H1 (cell line): ENCODE measurements at regions not wholly inside any gene's neighbourhood (a gene's known extent, or its start where the extent isn't known, plus 50 kb on each side); places are given as distances from the start of the nearest gene placed in this dataset.

ENCODE experiments used
- CTCF ChIP-seq, 3 experiments: IDR thresholded peaks; 1 replicate in 2 of 3; 2 replicates in 1 of 3; pipeline versions ENCODE4 v1.5.1 to v1.6.1; 2011; ENCODE audit warnings: low read length in 3 of 3, mild to moderate bottlenecking in 3 of 3, inconsistent platforms in 2 of 3, low read depth in 1 of 3, moderate library complexity in 1 of 3; ENCODE audit not compliant: insufficient read depth in 1 of 3; ENCODE audit errors: control extremely low read depth in 1 of 3
- EZH2 ChIP-seq: fragments of 200-600 bp; sonication (generic); IDR thresholded peaks from 2 replicates; pipeline ENCODE4 v1.7.1; 2012; ENCODE audit warnings: low read depth, mild to moderate bottlenecking, moderate library complexity, low read length, inconsistent platforms; ENCODE audit not compliant: severe bottlenecking
- HDAC6 ChIP-seq: IDR thresholded peaks from one replicate; pipeline ENCODE4 v1.7.1; 2012; ENCODE audit warnings: low read depth, mild to moderate bottlenecking, inconsistent platforms, low read length, moderate library complexity
- TBP ChIP-seq: IDR thresholded peaks from 2 replicates; pipeline ENCODE4 v1.6.1; 2011; ENCODE audit warnings: low read depth, low read length, improper control_type of control experiment
- TF ChIP-seq, protein P1 (sequence below): fragments of 300-600 bp; sonication (generic); IDR thresholded peaks from 2 replicates; pipeline ENCODE4 v1.7.1; 2012; ENCODE audit warnings: low read length, moderate library complexity, mild to moderate bottlenecking, inconsistent platforms; ENCODE audit not compliant: insufficient replicate concordance

DNA sequence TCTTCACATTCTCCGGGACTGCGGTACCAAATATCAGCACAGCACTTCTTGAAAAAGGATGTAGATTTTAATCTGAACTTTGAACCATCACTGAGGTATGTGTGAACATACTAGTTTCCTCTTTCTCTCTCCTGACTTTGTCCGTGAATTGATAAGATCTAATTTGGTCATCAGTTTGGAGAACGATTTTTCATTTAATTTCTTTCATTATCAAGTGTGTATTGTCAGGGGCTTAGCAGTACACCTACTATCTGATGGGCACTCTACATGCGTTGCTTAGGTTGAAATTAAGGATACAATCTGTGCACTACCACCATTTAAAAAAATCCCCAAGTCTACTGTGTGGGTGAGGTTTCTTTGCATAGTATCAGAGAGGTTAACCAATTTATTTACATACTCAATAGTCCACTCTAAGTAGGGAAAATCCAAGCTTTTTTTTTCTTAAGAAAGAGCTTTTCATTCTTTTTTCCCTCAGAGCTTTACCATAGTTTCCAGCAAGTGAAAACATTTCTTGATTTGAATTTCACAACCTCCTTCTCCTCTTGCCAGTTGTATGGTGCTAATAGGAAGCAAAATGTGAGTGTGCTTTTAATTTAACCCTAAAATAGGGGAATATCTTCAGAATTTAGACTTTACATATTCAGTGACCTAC lies 105.4 kb upstream of the ESR1 start (continued):
- TF ChIP-seq, protein P1, sequence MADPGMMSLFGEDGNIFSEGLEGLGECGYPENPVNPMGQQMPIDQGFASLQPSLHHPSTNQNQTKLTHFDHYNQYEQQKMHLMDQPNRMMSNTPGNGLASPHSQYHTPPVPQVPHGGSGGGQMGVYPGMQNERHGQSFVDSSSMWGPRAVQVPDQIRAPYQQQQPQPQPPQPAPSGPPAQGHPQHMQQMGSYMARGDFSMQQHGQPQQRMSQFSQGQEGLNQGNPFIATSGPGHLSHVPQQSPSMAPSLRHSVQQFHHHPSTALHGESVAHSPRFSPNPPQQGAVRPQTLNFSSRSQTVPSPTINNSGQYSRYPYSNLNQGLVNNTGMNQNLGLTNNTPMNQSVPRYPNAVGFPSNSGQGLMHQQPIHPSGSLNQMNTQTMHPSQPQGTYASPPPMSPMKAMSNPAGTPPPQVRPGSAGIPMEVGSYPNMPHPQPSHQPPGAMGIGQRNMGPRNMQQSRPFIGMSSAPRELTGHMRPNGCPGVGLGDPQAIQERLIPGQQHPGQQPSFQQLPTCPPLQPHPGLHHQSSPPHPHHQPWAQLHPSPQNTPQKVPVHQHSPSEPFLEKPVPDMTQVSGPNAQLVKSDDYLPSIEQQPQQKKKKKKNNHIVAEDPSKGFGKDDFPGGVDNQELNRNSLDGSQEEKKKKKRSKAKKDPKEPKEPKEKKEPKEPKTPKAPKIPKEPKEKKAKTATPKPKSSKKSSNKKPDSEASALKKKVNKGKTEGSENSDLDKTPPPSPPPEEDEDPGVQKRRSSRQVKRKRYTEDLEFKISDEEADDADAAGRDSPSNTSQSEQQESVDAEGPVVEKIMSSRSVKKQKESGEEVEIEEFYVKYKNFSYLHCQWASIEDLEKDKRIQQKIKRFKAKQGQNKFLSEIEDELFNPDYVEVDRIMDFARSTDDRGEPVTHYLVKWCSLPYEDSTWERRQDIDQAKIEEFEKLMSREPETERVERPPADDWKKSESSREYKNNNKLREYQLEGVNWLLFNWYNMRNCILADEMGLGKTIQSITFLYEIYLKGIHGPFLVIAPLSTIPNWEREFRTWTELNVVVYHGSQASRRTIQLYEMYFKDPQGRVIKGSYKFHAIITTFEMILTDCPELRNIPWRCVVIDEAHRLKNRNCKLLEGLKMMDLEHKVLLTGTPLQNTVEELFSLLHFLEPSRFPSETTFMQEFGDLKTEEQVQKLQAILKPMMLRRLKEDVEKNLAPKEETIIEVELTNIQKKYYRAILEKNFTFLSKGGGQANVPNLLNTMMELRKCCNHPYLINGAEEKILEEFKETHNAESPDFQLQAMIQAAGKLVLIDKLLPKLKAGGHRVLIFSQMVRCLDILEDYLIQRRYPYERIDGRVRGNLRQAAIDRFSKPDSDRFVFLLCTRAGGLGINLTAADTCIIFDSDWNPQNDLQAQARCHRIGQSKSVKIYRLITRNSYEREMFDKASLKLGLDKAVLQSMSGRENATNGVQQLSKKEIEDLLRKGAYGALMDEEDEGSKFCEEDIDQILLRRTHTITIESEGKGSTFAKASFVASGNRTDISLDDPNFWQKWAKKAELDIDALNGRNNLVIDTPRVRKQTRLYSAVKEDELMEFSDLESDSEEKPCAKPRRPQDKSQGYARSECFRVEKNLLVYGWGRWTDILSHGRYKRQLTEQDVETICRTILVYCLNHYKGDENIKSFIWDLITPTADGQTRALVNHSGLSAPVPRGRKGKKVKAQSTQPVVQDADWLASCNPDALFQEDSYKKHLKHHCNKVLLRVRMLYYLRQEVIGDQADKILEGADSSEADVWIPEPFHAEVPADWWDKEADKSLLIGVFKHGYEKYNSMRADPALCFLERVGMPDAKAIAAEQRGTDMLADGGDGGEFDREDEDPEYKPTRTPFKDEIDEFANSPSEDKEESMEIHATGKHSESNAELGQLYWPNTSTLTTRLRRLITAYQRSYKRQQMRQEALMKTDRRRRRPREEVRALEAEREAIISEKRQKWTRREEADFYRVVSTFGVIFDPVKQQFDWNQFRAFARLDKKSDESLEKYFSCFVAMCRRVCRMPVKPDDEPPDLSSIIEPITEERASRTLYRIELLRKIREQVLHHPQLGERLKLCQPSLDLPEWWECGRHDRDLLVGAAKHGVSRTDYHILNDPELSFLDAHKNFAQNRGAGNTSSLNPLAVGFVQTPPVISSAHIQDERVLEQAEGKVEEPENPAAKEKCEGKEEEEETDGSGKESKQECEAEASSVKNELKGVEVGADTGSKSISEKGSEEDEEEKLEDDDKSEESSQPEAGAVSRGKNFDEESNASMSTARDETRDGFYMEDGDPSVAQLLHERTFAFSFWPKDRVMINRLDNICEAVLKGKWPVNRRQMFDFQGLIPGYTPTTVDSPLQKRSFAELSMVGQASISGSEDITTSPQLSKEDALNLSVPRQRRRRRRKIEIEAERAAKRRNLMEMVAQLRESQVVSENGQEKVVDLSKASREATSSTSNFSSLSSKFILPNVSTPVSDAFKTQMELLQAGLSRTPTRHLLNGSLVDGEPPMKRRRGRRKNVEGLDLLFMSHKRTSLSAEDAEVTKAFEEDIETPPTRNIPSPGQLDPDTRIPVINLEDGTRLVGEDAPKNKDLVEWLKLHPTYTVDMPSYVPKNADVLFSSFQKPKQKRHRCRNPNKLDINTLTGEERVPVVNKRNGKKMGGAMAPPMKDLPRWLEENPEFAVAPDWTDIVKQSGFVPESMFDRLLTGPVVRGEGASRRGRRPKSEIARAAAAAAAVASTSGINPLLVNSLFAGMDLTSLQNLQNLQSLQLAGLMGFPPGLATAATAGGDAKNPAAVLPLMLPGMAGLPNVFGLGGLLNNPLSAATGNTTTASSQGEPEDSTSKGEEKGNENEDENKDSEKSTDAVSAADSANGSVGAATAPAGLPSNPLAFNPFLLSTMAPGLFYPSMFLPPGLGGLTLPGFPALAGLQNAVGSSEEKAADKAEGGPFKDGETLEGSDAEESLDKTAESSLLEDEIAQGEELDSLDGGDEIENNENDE = no peak
- TF ChIP-seq EZH2 (no peak), HDAC6 (no peak), CTCF (IDR thresholded peaks at IDR 0.05; ENCODE audit: control extremely low read depth in 1 of 3, insufficient read depth in 1 of 3, low read depth in 1 of 3, low read length in 3 of 3) (no peak), TBP (no peak)
- TF ChIP-seq, all 59 proteins: peak for 0
